Astrocyte (in vitro differentiated cells and primary cell): ENCODE measurements at regions not wholly inside any gene's neighbourhood (a gene's known extent, or its start where the extent isn't known, plus 50 kb on each side); places are given as distances from the start of the nearest gene placed in this dataset.

Experiments used
- DNase-seq: peaks from one replicate; pipeline ENCODE4 v3.0.0-alpha.2; 2010; ENCODE audit warnings: low read depth
- FAIRE-seq: peaks from 2 replicates; lab custom pipeline; 2011; peaks lifted over from hg19 to GRCh38; lab: Jason Lieb, UNC
- H2AFZ ChIP-seq: 2 replicates; pipeline ENCODE4 v1.6.0; 2012; ENCODE audit warnings: low read depth, low read length, inconsistent platforms
- H3K27ac ChIP-seq: 2 replicates; pipeline ENCODE4 v1.5.1; 2011; ENCODE audit warnings: low read depth, low read length, inconsistent platforms
- H3K27me3 ChIP-seq: 2 replicates; pipeline ENCODE4 v1.6.0; 2011; ENCODE audit warnings: low read length, inconsistent platforms; ENCODE audit not compliant: insufficient read depth
- H3K36me3 ChIP-seq: 2 replicates; pipeline ENCODE4 v1.5.1; 2011; ENCODE audit warnings: low read length, inconsistent platforms; ENCODE audit not compliant: insufficient read depth
- H3K4me1 ChIP-seq: 2 replicates; pipeline ENCODE4 v1.5.1; 2011; ENCODE audit warnings: low read length, inconsistent platforms; ENCODE audit not compliant: insufficient read depth
- H3K4me2 ChIP-seq: 2 replicates; pipeline ENCODE4 v1.6.0; 2012; ENCODE audit warnings: low read length, inconsistent platforms
- H3K4me3 ChIP-seq: 2 replicates; pipeline ENCODE4 v1.5.1; 2011; ENCODE audit warnings: low read depth, mild to moderate bottlenecking, low read length, inconsistent platforms; ENCODE audit not compliant: insufficient read depth
- H3K79me2 ChIP-seq: 2 replicates; pipeline ENCODE4 v1.6.0; 2012; ENCODE audit warnings: mild to moderate bottlenecking, low read length, inconsistent platforms; ENCODE audit not compliant: insufficient read depth
- H3K9ac ChIP-seq: 2 replicates; pipeline ENCODE4 v1.6.0; 2012; ENCODE audit warnings: mild to moderate bottlenecking, low read length, inconsistent platforms
- H3K9me3 ChIP-seq: 2 replicates; pipeline ENCODE4 v1.5.1; 2012; ENCODE audit warnings: low read depth, mild to moderate bottlenecking, low read length, inconsistent platforms; ENCODE audit not compliant: insufficient read depth
- H4K20me1 ChIP-seq: 2 replicates; pipeline ENCODE4 v1.6.0; 2012; ENCODE audit warnings: low read length, inconsistent platforms; ENCODE audit not compliant: insufficient read depth
- H3K27ac Mint-ChIP-seq: one replicate; pipeline ENCODE4 v1.8.0; 2021; ENCODE audit warnings: mild to moderate bottlenecking, mixed read lengths; ENCODE audit not compliant: unreplicated experiment
- H3K27me3 Mint-ChIP-seq: one replicate; pipeline ENCODE4 v1.8.0; 2021; ENCODE audit warnings: low read depth, mixed read lengths; ENCODE audit not compliant: unreplicated experiment
- H3K36me3 Mint-ChIP-seq: one replicate; pipeline ENCODE4 v1.8.0; 2021; ENCODE audit warnings: low read depth, mixed read lengths; ENCODE audit not compliant: unreplicated experiment
- H3K4me1 Mint-ChIP-seq: one replicate; pipeline ENCODE4 v1.8.0; 2021; ENCODE audit warnings: low read depth, mixed read lengths; ENCODE audit not compliant: unreplicated experiment
- H3K4me3 Mint-ChIP-seq: one replicate; pipeline ENCODE4 v1.8.0; 2021; ENCODE audit warnings: mild to moderate bottlenecking, moderate library complexity, mixed read lengths; ENCODE audit not compliant: unreplicated experiment
- H3K9me3 Mint-ChIP-seq: one replicate; pipeline ENCODE4 v1.8.0; 2021; ENCODE audit warnings: mild to moderate bottlenecking, mixed read lengths; ENCODE audit not compliant: unreplicated experiment
- CTCF ChIP-seq: IDR thresholded peaks from 2 replicates; pipeline ENCODE4 v1.5.1; 2011; ENCODE audit warnings: low read depth, mild to moderate bottlenecking, inconsistent platforms, low read length, moderate library complexity; ENCODE audit not compliant: insufficient read depth
- EZH2 ChIP-seq: IDR thresholded peaks from 2 replicates; pipeline ENCODE4 v1.6.1; 2012; ENCODE audit warnings: mild to moderate bottlenecking, low read length, inconsistent platforms; ENCODE audit not compliant: insufficient read depth

DNA sequence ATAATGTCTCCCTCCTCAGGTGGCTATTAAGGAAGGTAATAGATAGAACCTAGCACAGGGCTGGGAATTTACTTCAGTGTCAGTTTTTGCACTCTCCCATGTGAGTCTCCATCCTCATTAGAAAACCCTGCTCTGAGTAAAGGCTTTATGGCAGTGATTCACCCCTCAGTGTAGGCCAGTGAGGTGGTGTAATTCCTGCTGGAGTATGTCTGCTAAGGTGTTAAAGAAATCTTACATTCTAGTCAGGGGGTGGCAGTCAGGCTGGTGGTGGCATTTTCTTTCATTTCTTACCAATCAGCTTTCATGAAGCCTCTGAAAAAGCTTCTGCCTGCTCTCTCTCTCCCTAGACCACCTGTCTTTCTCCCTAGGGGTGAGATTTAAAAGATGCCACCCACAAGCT lies 138.8 kb upstream of the CCL2 start:
- H3K36me3 ChIP-seq = no peaks in the 10 kb centered on the region
- TF ChIP-seq EZH2 (no peak), CTCF (no peak)
- no peak overlapping the region for H3K4me3 Mint-ChIP-seq
- no peak overlapping the region for H2AFZ ChIP-seq
- H4K20me1 ChIP-seq = no peaks in the 10 kb centered on the region
- H3K4me1 ChIP-seq = no peaks in the 10 kb centered on the region
- no peaks in the 10 kb centered on the region for H3K27me3 ChIP-seq
- peaks cover 16% of the 10 kb centered on the region for H3K27me3 Mint-ChIP-seq
- H3K36me3 Mint-ChIP-seq = no peaks in the 10 kb centered on the region
- H3K9ac ChIP-seq = no peak overlapping the region
- no peak overlapping the region for H3K4me2 ChIP-seq
- H3K4me1 Mint-ChIP-seq = peaks cover 8% of the 10 kb centered on the region
- DNase-seq (no peak), FAIRE-seq (no peak)
- H3K4me3 ChIP-seq = no peak overlapping the region
- H3K9me3 ChIP-seq = no peaks in the 10 kb centered on the region
- no peak overlapping the region for H3K27ac ChIP-seq
- peaks cover 7% of the 10 kb centered on the region for H3K9me3 Mint-ChIP-seq
- no peak overlapping the region for H3K27ac Mint-ChIP-seq
- no peaks in the 10 kb centered on the region for H3K79me2 ChIP-seq

- no peaks in the 10 kb centered on the region for H3K36me3 Mint-ChIP-seq
- H3K9me3 ChIP-seq = no peaks in the 10 kb centered on the region
- peaks cover 8% of the 10 kb centered on the region for H3K4me1 Mint-ChIP-seq
- TF ChIP-seq CTCF (no peak), EZH2 (no peak)
- H3K36me3 ChIP-seq = no peaks in the 10 kb centered on the region
- no peaks in the 10 kb centered on the region for H4K20me1 ChIP-seq
- H3K9ac ChIP-seq = no peak overlapping the region
- no peak overlapping the region for H3K4me3 Mint-ChIP-seq
- H3K9me3 Mint-ChIP-seq = peaks cover 11% of the 10 kb centered on the region
- no peak overlapping the region for H3K4me3 ChIP-seq
- H3K27me3 Mint-ChIP-seq = peaks cover 20% of the 10 kb centered on the region
- no peak overlapping the region for H3K27ac ChIP-seq
- no peak for DNase-seq
- no peaks in the 10 kb centered on the region for H3K4me1 ChIP-seq
- no peak overlapping the region for H2AFZ ChIP-seq
- no peaks in the 10 kb centered on the region for H3K27me3 ChIP-seq
- H3K79me2 ChIP-seq = no peaks in the 10 kb centered on the region
- no peak overlapping the region for H3K27ac Mint-ChIP-seq
- H3K4me2 ChIP-seq = no peak overlapping the region
- no peak for FAIRE-seq
Measured at GRCh38 chr17:34117332-34117731, 137.8 kb upstream of the CCL2 start.

GRCh38 chr17:34117811-34118210 lies 137.3 kb upstream of the CCL2 start:
- FAIRE-seq = no peak
- H3K27me3 Mint-ChIP-seq = peaks cover 20% of the 10 kb centered on the region

More at GRCh38 chr17:34117811-34118210, 137.3 kb upstream of the CCL2 start:
- no peak overlapping the region for H3K4me2 ChIP-seq
- Mint-ChIP-seq H3K4me3 (no peak overlapping the region), H3K27ac (no peak overlapping the region), H3K36me3 (no peaks in the 10 kb centered on the region), H3K4me1 (peaks cover 5% of the 10 kb centered on the region), H3K9me3 (peaks cover 11% of the 10 kb centered on the region)
- H3K27me3 ChIP-seq = no peaks in the 10 kb centered on the region
- no peaks in the 10 kb centered on the region for H3K36me3 ChIP-seq
- no peak overlapping the region for H2AFZ ChIP-seq
- H3K9me3 ChIP-seq = no peaks in the 10 kb centered on the region
- no peak overlapping the region for H3K9ac ChIP-seq
- H3K4me1 ChIP-seq = no peaks in the 10 kb centered on the region
- H3K4me3 ChIP-seq = no peak overlapping the region
- H4K20me1 ChIP-seq = no peaks in the 10 kb centered on the region
- TF ChIP-seq CTCF (no peak), EZH2 (no peak)
- H3K27ac ChIP-seq = no peak overlapping the region
- H3K79me2 ChIP-seq = no peaks in the 10 kb centered on the region
- DNase-seq = no peak
